DOHH2 (cell line): ENCODE measurements at regions not wholly inside any gene's neighbourhood (a gene's known extent, or its start where the extent isn't known, plus 50 kb on each side); places are given as distances from the start of the nearest gene placed in this dataset.

Source experiments
- H3F3A ChIP-seq: fragments of 200-600 bp; sonication (generic), shearing (Covaris generic); 2 replicates; pipeline ENCODE4 v1.6.0; 2016; ENCODE audit warnings: antibody characterized with exemption, mild to moderate bottlenecking; ENCODE audit not compliant: control insufficient read depth, insufficient read depth
- H3K27ac ChIP-seq: fragments of 200-600 bp; sonication (generic); 2 replicates; pipeline ENCODE4 v1.5.1; 2014; ENCODE audit warnings: low read depth, mild to moderate bottlenecking, low read length, moderate library complexity
- H3K27me3 ChIP-seq: fragments of 200-600 bp; sonication (generic); 2 replicates; pipeline ENCODE4 v1.6.1; 2014; ENCODE audit warnings: mild to moderate bottlenecking, low read length, mixed read lengths; ENCODE audit not compliant: control insufficient read depth
- H3K36me3 ChIP-seq: fragments of 200-600 bp; sonication (generic); 2 replicates; pipeline ENCODE4 v1.6.1; 2014; ENCODE audit warnings: mild to moderate bottlenecking, low read length, moderate library complexity, mixed read lengths; ENCODE audit not compliant: control insufficient read depth
- H3K4me1 ChIP-seq: fragments of 200-600 bp; sonication (generic); 2 replicates; pipeline ENCODE4 v1.6.1; 2014; ENCODE audit warnings: mild to moderate bottlenecking, low read length, mixed read lengths; ENCODE audit not compliant: control insufficient read depth
- H3K4me2 ChIP-seq: fragments of 200-600 bp; sonication (generic); 2 replicates; pipeline ENCODE4 v1.6.0; 2014; ENCODE audit warnings: mild to moderate bottlenecking, low read length, moderate library complexity
- H3K4me3 ChIP-seq: fragments of 200-600 bp; sonication (generic); 2 replicates; pipeline ENCODE4 v1.5.1; 2014; ENCODE audit warnings: mild to moderate bottlenecking, low read length, mixed read lengths
- H3K79me2 ChIP-seq: fragments of 200-600 bp; sonication (generic); 2 replicates; pipeline ENCODE4 v1.6.1; 2014; ENCODE audit warnings: mild to moderate bottlenecking, low read length, mixed read lengths; ENCODE audit not compliant: control insufficient read depth
- H3K9me2 ChIP-seq: fragments of 200-600 bp; sonication (generic); replicated peaks from 2 replicates; pipeline ENCODE4 v1.6.1; 2014; ENCODE audit warnings: mild to moderate bottlenecking, low read length, mixed read lengths; ENCODE audit not compliant: control insufficient read depth
- H3K9me3 ChIP-seq: fragments of 200-600 bp; sonication (generic); 2 replicates; pipeline ENCODE4 v1.6.1; 2014; ENCODE audit warnings: antibody characterized with exemption, low read length, mixed read lengths; ENCODE audit not compliant: control insufficient read depth, insufficient read depth
- H4K20me1 ChIP-seq: fragments of 200-600 bp; sonication (generic); 2 replicates; pipeline ENCODE4 v1.6.0; 2014; ENCODE audit warnings: low read depth, mild to moderate bottlenecking, antibody characterized with exemption, low read length, moderate library complexity; ENCODE audit not compliant: control insufficient read depth, insufficient read depth
- CTCF ChIP-seq: fragments of 200-600 bp; sonication (generic); IDR thresholded peaks from one replicate; pipeline ENCODE4 v1.5.1; 2014; ENCODE audit warnings: antibody characterized with exemption, mild to moderate bottlenecking, low read depth, low read length; ENCODE audit not compliant: poor library complexity, severe bottlenecking
- EZH2phosphoT487 ChIP-seq: fragments of 200-600 bp; sonication (generic); IDR thresholded peaks from 2 replicates; pipeline ENCODE4 v1.6.1; 2017; ENCODE audit warnings: borderline replicate concordance, mild to moderate bottlenecking, antibody characterized with exemption, low read length, moderate library complexity, mixed read lengths

DNA sequence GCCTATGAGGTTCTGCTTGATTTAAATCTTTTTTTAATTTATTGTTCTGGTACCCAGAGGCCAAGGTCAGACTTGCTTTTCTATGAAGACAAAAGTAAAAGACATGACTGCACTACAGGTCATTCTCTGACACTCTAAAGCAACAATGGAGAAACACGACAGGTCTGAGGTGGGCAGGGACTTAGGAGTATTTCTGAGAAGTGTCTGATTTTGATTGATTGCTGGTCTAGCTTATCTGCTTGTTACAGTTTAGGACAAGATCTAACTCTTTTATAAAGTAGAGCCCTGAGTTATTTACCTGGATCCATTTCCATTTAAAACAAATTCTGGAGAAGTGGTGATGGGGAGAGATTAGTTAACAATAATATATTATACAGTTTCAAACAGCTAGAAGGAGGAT lies 115.2 kb upstream of the STT3B start:
- Histone ChIP-seq H3F3A (no peaks in the 10 kb centered on the region), H3K27ac (no peak overlapping the region), H3K4me1 (no peaks in the 10 kb centered on the region), H4K20me1 (no peaks in the 10 kb centered on the region), H3K4me3 (no peak overlapping the region), H3K79me2 (no peaks in the 10 kb centered on the region), H3K27me3 (no peaks in the 10 kb centered on the region), H3K36me3 (no peaks in the 10 kb centered on the region), H3K4me2 (no peak overlapping the region), H3K9me2 (no peaks in the 10 kb centered on the region; the same call in 1 of the 2 replicates), H3K9me3 (no peaks in the 10 kb centered on the region)
- TF ChIP-seq EZH2phosphoT487 (no peak), CTCF (no peak)

DNA sequence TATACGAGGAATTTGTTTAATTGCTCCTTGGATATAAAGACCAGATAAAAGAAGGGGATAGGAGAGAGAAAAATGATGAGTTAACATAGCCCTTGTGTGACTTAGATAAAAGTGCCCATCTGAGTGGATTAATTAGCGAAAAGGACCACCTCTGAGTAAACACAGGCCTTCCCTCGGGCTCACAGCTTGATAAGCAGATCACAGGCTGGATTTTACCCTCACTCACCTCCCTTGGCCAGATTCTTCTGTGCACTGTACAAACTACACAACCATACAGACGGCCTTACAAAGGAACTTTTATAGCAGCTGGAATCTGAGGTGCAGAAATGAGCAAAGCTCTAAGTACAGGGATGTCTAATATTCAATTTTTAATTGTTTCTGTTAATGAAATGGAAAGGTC lies 112.4 kb upstream of the STT3B start:
- Histone ChIP-seq H3K4me2 (no peak overlapping the region), H4K20me1 (no peaks in the 10 kb centered on the region), H3K4me1 (no peaks in the 10 kb centered on the region), H3K36me3 (no peaks in the 10 kb centered on the region), H3K9me3 (no peaks in the 10 kb centered on the region), H3K27ac (no peak overlapping the region), H3K9me2 (no peaks in the 10 kb centered on the region), H3K79me2 (no peaks in the 10 kb centered on the region), H3K27me3 (no peaks in the 10 kb centered on the region), H3K4me3 (no peak overlapping the region), H3F3A (no peaks in the 10 kb centered on the region)
- TF ChIP-seq EZH2phosphoT487 (no peak), CTCF (no peak)

DNA sequence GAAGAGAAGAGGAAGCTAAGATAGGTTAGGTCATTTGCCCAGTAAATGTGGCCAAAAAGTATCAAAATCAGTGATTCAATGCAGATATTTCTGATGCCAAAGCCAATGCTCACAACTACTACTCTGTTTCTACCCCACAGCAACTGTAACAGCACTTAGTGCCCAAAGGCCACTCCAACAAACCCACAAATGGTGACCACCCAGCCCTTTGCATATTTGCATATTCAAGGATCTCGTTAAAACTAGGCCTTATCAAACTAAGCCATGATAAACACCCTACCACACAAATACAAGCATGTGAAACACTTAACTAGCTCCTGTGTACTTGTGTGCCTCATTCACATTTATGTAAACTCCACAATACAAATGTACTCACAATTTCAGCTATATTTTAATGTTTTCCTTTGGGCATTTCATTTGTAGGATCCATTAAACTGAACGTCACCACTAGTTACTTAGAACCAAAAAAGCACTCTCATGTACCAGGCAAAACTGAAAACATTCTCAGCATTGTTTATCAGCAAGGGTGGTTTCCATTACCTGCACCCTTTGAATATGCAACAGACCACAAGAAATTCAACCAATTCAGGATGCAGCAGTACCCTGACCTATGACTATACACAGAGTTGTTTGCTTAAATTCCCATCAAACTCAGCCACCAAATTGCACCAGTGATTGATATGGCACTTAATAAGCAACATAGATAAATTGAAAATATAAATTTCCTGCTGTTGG lies 111.2 kb upstream of the STT3B start:
- TF ChIP-seq EZH2phosphoT487 (no peak), CTCF (no peak)
- Histone ChIP-seq H3K4me3 (no peak overlapping the region), H3K9me3 (no peaks in the 10 kb centered on the region), H3F3A (no peaks in the 10 kb centered on the region), H3K79me2 (no peaks in the 10 kb centered on the region), H4K20me1 (no peaks in the 10 kb centered on the region), H3K4me1 (no peaks in the 10 kb centered on the region), H3K9me2 (no peaks in the 10 kb centered on the region), H3K4me2 (no peak overlapping the region), H3K27ac (no peak overlapping the region), H3K36me3 (no peaks in the 10 kb centered on the region), H3K27me3 (no peaks in the 10 kb centered on the region)
